ENCODE measurements at regions not wholly inside any gene's neighbourhood (a gene's known extent, or its start where the extent isn't known, plus 50 kb on each side); places are given as distances from the start of the nearest gene placed in this dataset.

GRCh38 chrX:41982953-41983352 lies 59.6 kb upstream of the CASK start:
- TF ChIP-seq ARNT (IDR thresholded peaks at IDR 0.05) (no peak), SP1 (IDR thresholded peaks at IDR 0.05) (no peak), ELF4 (IDR thresholded peaks at IDR 0.05) (no peak), TARDBP (IDR thresholded peaks at IDR 0.05) (no peak), FOXM1 (IDR thresholded peaks at IDR 0.05; ENCODE audit: borderline replicate concordance) (no peak), FOXA1 (IDR thresholded peaks at IDR 0.05) (no peak), BHLHE40 (IDR thresholded peaks at IDR 0.05; ENCODE audit: borderline replicate concordance) (no peak)

Measured in HEK293T (cell line).